PC-9 (cell line): ENCODE measurements at regions not wholly inside any gene's neighbourhood (a gene's known extent, or its start where the extent isn't known, plus 50 kb on each side); places are given as distances from the start of the nearest gene placed in this dataset.

Experiments used
- CTCF ChIP-seq: fragments of 200-600 bp; sonication (generic); conservative IDR thresholded peaks from 2 replicates; pipeline ENCODE4 v1.6.1; 2017; ENCODE audit warnings: mixed run types, antibody characterized with exemption, mild to moderate bottlenecking, moderate library complexity
- EZH2 ChIP-seq: fragments of 200-600 bp; sonication (generic); IDR thresholded peaks from 2 replicates; pipeline ENCODE4 v1.8.0; 2017; ENCODE audit warnings: antibody characterized with exemption, low read depth

GRCh38 chr2:104120171-104120570 is 733.7 kb upstream of the POU3F3 start:
- TF ChIP-seq CTCF = no peak
- no peak for TF ChIP-seq EZH2
